OCI-LY3 (cell line): ENCODE measurements at regions not wholly inside any gene's neighbourhood (a gene's known extent, or its start where the extent isn't known, plus 50 kb on each side); places are given as distances from the start of the nearest gene placed in this dataset.

Source experiments
- CTCF ChIP-seq: fragments of 200-600, 300-600 bp; sonication (generic); IDR thresholded peaks from 2 replicates; pipeline ENCODE4 v1.5.1; 2014; ENCODE audit warnings: antibody characterized with exemption, low read length, low read depth
- EZH2phosphoT487 ChIP-seq: fragments of 200-600 bp; shearing (Covaris generic); IDR thresholded peaks from 2 replicates; pipeline ENCODE4 v1.6.1; 2018; ENCODE audit warnings: antibody characterized with exemption, mixed run types, low read depth

GRCh38 chr15:60119101-60119500 lies 115.0 kb downstream of the FOXB1 start:
- TF ChIP-seq CTCF (no peak), EZH2phosphoT487 (no peak)
